BLaER1 (cell line): ENCODE measurements at regions not wholly inside any gene's neighbourhood (a gene's known extent, or its start where the extent isn't known, plus 50 kb on each side); places are given as distances from the start of the nearest gene placed in this dataset.
"Not testable (repeated sequence)": the region's sequence is repeated elsewhere in the genome, so short reads cannot be mapped to it uniquely, and the experiment has no call there.

Source experiments
- H3K27ac ChIP-seq: shearing (Covaris generic); formaldehyde crosslinking; 2 replicates; pipeline ENCODE4 v1.8.1; 2022
- H3K27me3 ChIP-seq: shearing (Covaris generic); formaldehyde crosslinking; 2 replicates; pipeline ENCODE4 v1.8.1; 2022
- H3K36me3 ChIP-seq: shearing (Covaris generic); formaldehyde crosslinking; 2 replicates; pipeline ENCODE4 v1.8.1; 2022
- H3K4me1 ChIP-seq: shearing (Covaris generic); formaldehyde crosslinking; 2 replicates; pipeline ENCODE4 v1.8.1; 2022
- H3K4me2 ChIP-seq: shearing (Covaris generic); formaldehyde crosslinking; 2 replicates; pipeline ENCODE4 v1.8.1; 2022
- H3K4me3 ChIP-seq: shearing (Covaris generic); formaldehyde crosslinking; 2 replicates; pipeline ENCODE4 v1.8.1; 2022
- H3K9ac ChIP-seq: shearing (Covaris generic); formaldehyde crosslinking; 2 replicates; pipeline ENCODE4 v1.8.1; 2022
- H3K9me3 ChIP-seq: shearing (Covaris generic); formaldehyde crosslinking; 2 replicates; pipeline ENCODE4 v1.8.1; 2022
- H4K20me1 ChIP-seq: shearing (Covaris generic); formaldehyde crosslinking; 2 replicates; pipeline ENCODE4 v1.8.1; 2022
- Cebpa-rat ChIP-seq: shearing (Covaris generic); IDR thresholded peaks from 2 replicates; pipeline ENCODE4 v1.8.1; 2022

DNA sequence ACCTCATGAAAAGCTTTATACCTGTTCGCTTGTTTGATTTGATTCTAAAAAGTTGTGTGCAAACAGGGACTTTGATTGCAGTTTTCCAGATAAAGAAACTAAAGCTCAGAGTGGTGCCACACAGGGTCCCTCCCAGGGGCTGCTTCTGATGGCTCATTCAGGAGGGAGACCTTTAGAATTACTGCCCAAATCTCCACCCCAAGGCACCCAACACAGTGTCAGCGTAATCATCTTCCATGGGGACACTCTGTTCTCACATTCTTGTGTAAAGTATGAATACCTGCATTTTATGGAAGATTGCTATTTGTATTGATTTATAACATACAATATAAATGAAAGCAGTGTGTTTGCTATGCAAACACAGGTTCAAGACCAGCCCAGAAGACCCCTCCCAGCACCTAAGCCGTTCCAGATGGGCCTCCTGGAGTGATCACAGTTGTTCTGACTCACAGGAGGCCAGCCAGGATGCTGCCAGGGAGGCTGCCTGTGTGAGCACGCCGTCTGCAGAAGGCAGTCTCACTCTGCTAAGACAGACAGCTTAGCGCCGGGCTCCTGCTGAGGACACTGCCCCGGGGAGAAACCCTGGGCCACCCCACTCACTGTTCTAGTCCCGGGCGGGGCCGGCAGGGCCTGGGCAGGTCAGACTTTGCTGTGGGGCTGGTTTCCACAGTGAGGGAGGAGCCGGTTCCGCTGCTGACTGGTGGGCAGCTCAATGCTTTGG, 185.6 kb downstream of the FAM43A start:
- H3K9me3 ChIP-seq: no peaks in the 10 kb centered on the region
- H3K4me2 ChIP-seq: peak overlapping the region; percentile 20; the same call in 1 of the 2 replicates
- peaks cover 36% of the 10 kb centered on the region for H3K4me1 ChIP-seq
- H4K20me1 ChIP-seq: no peaks in the 10 kb centered on the region
- H3K27me3 ChIP-seq: no peaks in the 10 kb centered on the region
- no peaks in the 10 kb centered on the region for H3K36me3 ChIP-seq
- H3K27ac ChIP-seq: 0 out of 2 replicates have a peak overlapping the region, but pooled peaks have one; percentile 24
- no peak overlapping the region for H3K4me3 ChIP-seq
- no peak overlapping the region for H3K9ac ChIP-seq
- no peak for TF ChIP-seq Cebpa-rat

DNA sequence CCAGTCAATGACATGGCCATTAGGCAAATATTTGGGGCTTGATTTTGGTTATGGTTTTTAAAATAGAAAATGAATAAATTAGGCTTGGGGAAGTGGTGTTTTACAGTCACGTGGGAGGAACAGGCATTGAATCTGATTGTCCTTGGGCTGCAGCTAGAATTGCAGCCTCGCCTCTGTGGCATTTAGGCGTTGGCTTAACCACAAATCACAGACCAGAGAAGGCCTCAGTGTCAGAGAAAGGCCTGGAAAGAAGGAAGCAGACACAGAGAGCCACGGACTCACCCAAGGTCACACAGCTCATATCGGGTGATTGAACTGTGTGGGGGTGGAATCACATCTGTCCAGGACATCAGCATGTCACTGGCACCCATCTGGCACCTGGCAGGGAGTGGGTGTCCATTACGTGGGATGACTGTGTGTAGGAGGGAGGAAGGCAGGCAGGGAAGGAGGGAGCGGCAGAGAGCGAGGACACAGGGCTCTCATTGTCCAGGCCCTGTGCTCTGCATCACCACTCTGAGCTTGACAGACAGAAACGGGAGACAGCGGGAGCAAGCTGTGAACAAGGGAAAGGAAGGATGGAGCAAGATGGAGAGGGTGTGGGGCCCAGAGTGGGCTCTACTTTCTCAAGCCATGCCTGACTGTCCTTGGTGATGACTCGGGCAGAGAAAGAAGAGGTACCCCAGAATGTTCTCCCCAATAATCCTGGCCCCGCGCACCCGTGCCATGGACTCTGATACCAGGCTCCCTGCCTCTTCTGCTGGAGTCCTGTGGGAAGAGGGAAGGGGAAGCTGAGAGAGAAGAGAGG, 186.4 kb downstream of the FAM43A start:
- Histone ChIP-seq H3K9me3 (no peaks in the 10 kb centered on the region), H3K4me1 (peaks cover 37% of the 10 kb centered on the region), H3K4me3 (no peak overlapping the region), H4K20me1 (no peaks in the 10 kb centered on the region), H3K36me3 (no peaks in the 10 kb centered on the region), H3K4me2 (peak overlapping the region; percentile 20), H3K9ac (no peak overlapping the region), H3K27ac (0 out of 2 replicates have a peak overlapping the region, but pooled peaks have one; percentile 24), H3K27me3 (no peaks in the 10 kb centered on the region)
- TF ChIP-seq Cebpa-rat: no peak

DNA sequence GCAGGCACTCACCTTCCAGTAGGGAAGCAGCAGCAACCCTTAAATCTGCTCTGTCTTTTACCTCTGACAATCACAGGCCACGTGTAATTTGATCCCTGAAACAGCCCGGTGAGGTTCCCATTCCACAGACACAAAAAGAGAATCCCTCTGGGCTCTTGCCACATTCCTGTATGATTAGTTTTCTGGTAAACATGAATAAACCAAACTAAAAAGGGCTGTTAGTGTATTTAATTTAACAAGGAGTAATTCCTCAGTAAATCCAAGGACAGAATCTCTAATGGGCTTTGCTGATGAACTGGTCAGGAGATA, 186.9 kb downstream of the FAM43A start:
- Histone ChIP-seq H3K4me2 (no peak overlapping the region), H3K4me1 (peaks cover 38% of the 10 kb centered on the region), H4K20me1 (no peaks in the 10 kb centered on the region), H3K9ac (no peak overlapping the region), H3K27me3 (no peaks in the 10 kb centered on the region), H3K36me3 (no peaks in the 10 kb centered on the region), H3K27ac (no peak overlapping the region), H3K4me3 (no peak overlapping the region), H3K9me3 (no peaks in the 10 kb centered on the region)
- no peak for TF ChIP-seq Cebpa-rat

DNA sequence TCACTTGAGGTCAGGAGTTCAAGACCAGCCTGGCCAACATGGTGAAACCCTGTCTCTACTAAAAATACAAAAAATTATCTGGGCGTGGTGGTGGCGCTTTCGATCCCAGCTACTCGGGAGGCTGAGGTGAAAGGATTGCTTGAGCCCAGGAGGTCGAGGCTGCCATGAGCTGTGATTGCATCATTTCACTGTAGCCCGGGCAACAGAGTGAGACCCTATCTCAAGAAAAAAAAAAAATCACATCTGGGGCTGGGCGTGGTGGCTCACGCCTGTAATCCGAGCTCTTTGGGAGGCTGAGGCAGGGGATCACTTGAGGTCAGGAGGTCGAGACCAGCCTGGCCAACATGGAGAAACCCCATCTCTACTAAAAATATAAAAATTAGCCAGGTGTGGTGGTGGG, 187.8 kb downstream of the FAM43A start:
- H3K9ac ChIP-seq, H3K27me3 ChIP-seq, H3K9me3 ChIP-seq, H4K20me1 ChIP-seq, H3K27ac ChIP-seq, H3K36me3 ChIP-seq, H3K4me3 ChIP-seq: not testable (repeated sequence)
- peak overlapping the region; percentile 41 for H3K4me2 ChIP-seq
- 0 out of 2 replicates have a peak, but pooled peaks have one; percentile 54 for TF ChIP-seq Cebpa-rat
- H3K4me1 ChIP-seq: peaks cover 43% of the 10 kb centered on the region

DNA sequence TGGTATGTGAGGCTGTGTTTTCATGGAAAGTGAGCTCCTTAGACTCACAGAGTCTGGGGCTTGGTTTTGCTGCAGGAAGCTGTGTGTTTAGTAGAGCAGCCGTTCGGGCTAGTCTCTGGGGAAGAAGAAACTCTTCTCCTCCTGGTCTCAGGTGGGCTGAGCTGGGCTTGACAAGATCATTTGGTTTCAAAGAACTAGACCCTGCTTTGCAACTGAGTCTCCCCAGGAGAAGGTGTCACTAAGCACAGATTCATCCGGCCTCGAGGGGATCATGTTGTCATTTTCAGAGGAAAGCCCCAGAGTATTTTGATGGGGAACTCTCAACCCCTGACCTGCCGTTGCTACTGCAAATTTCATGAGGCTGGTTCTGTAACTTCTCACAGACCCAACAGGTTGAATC, 188.5 kb downstream of the FAM43A start:
- Histone ChIP-seq H3K36me3 (no peaks in the 10 kb centered on the region), H3K4me2 (peak overlapping the region; percentile 41), H3K27ac (no peak overlapping the region), H4K20me1 (no peaks in the 10 kb centered on the region), H3K9ac (no peak overlapping the region), H3K9me3 (no peaks in the 10 kb centered on the region), H3K27me3 (no peaks in the 10 kb centered on the region), H3K4me1 (peaks cover 50% of the 10 kb centered on the region), H3K4me3 (no peak overlapping the region)
- no peak for TF ChIP-seq Cebpa-rat

DNA sequence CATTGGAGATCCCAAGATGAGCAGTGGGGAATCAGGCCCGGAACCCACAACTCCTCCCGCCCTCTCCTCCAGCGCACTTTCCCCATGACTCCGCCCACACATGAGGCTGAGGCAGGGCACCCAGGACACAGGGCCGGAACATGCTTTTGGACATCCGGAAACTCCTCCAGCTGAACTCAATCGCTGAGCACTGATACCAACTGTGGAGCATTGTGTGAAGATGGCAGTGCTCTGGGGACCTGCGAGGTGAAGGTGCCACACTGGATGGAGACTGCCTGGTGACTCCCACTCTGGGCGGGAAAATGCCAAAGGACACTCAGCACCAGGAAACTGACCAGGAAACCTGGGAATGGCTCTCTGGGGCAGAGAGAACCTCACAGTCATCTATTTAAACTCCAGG, 189.1 kb downstream of the FAM43A start:
- no peak for TF ChIP-seq Cebpa-rat
- H3K4me1 ChIP-seq: peaks cover 56% of the 10 kb centered on the region
- no peaks in the 10 kb centered on the region for H3K36me3 ChIP-seq
- H3K4me2 ChIP-seq: peak overlapping the region; percentile 41
- no peak overlapping the region for H3K27ac ChIP-seq
- H3K9me3 ChIP-seq: no peaks in the 10 kb centered on the region
- no peak overlapping the region for H3K9ac ChIP-seq
- H3K27me3 ChIP-seq: no peaks in the 10 kb centered on the region
- H4K20me1 ChIP-seq: no peaks in the 10 kb centered on the region
- no peak overlapping the region for H3K4me3 ChIP-seq

DNA sequence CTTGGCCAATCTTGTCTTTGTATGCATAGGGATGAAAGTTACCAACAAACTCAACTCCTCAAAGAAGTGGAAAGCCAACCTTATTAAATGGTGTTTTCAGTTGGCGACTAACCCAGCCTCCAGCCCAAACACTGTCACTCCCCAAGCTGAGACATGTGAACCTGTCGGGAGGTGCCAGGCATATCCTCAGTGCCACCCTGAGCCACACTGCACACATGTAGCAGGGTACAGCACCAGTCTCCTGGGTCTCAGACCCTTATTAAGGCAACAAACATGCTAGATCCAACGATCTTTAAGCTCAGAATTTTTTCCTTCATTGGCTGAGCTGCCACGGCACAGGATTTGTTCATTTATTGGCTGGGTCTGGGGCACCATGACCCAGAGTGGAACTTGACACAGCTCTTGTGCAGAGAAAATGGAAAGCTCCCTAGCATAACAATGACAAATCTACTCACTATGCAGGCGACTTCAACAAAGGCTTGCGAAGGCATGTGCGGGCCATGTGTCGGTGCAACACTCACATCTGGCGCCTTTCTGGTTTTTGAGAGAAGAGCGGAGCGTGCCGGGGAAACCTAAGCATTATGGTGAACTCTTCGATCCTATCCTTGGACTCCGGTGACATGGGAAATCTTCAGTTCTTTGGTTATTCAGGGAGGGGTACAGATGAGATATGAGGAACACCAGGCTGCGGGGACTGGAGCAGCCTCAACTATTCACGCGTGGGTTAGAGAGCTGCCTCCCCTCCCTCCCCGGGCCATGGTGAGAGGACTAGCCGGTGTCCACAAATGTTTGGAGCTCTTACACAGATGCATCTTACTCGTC, 190.1 kb downstream of the FAM43A start:
- Histone ChIP-seq H3K9me3 (no peaks in the 10 kb centered on the region), H3K4me2 (no peak overlapping the region), H3K27me3 (no peaks in the 10 kb centered on the region), H4K20me1 (no peaks in the 10 kb centered on the region), H3K9ac (no peak overlapping the region), H3K4me3 (no peak overlapping the region), H3K36me3 (no peaks in the 10 kb centered on the region), H3K27ac (no peak overlapping the region), H3K4me1 (peaks cover 66% of the 10 kb centered on the region)
- TF ChIP-seq Cebpa-rat: no peak

DNA sequence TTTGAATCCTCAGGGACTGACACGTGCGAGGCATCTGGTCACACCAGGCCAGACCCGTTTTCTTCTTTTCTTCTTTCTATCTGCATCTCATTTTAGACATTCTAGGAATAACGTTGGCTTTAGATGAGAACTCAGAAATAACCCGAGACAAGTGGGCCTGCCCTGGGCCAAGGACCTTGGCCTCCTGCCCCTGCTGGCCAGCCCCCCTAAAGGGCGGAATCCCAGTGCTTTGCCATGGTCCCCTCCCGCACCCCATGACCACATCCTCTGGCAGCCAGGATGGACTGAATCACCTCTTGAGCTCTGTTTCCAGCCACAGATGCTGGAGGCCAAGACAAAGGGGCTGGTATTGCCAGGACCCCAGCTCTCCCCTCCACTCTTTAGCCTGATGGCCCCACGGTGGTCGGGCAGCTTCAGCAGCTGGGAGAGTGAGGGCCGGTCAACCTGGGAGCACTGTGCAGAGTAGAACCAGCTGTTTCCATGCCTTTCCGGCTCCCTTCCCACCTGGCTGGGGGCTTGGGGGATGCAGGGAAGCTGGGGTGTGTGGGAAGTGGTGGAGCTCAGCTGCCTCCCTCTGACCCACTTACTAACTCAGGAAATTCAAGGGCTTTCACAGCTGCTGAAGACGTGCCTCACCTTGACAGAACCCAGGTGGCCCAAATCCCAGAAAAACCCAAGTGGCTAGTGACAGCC, 190.9 kb downstream of the FAM43A start:
- no peak for TF ChIP-seq Cebpa-rat
- no peaks in the 10 kb centered on the region for H3K36me3 ChIP-seq
- H4K20me1 ChIP-seq: no peaks in the 10 kb centered on the region
- no peaks in the 10 kb centered on the region for H3K9me3 ChIP-seq
- H3K27me3 ChIP-seq: no peaks in the 10 kb centered on the region
- no peak overlapping the region for H3K4me3 ChIP-seq
- no peak overlapping the region for H3K27ac ChIP-seq
- no peak overlapping the region for H3K4me2 ChIP-seq
- no peak overlapping the region for H3K9ac ChIP-seq
- peaks cover 71% of the 10 kb centered on the region for H3K4me1 ChIP-seq
